ENCODE measurements at regions not wholly inside any gene's neighbourhood (a gene's known extent, or its start where the extent isn't known, plus 50 kb on each side); places are given as distances from the start of the nearest gene placed in this dataset.
A peak's percentile ranks its signal among the peaks of the same experiment; 100 is the strongest.

- TF ChIP-seq ETS1 (IDR thresholded peaks at IDR 0.05) (no peak), EZH2phosphoT487 (IDR thresholded peaks at IDR 0.05; ENCODE audit: unreplicated experiment) (no peak), ZNF331 (CRISPR knock-in tag; IDR thresholded peaks at IDR 0.05; ENCODE audit: low read depth) (no peak), CREB1 (CRISPR knock-in tag; IDR thresholded peaks at IDR 0.05; ENCODE audit: low read depth) (no peak), STAT1 (IDR thresholded peaks at IDR 0.05; ENCODE audit: unreplicated experiment) (no peak), EZH2 (IDR thresholded peaks at IDR 0.05; ENCODE audit: low read depth, unreplicated experiment) (no peak), NANOG (IDR thresholded peaks at IDR 0.05; ENCODE audit: borderline replicate concordance) (no peak), CTCF (conservative IDR thresholded peaks at IDR 0.05; ENCODE audit: low read depth in 2 of 2) (no peak)
Observed at GRCh38 chr5:74536658-74537057, 103.9 kb downstream of the ENC1 start (continued).

- no peaks in the 10 kb centered on the region for H3K79me2 ChIP-seq (replicated peaks; ENCODE audit: insufficient read depth)
- peaks cover 4% of the 10 kb centered on the region; the same call in 1 of the 2 replicates for H3K9me2 ChIP-seq (ENCODE audit: insufficient read depth)
- peak overlapping the region; percentile 44 for H3K4me2 ChIP-seq
- no peak for ATAC-seq
- H3K27me3 ChIP-seq (ENCODE audit: insufficient read depth) = no peaks in the 10 kb centered on the region
- H4K20me1 ChIP-seq (replicated peaks; ENCODE audit: insufficient read depth) = no peaks in the 10 kb centered on the region
- Mint-ChIP-seq H3K4me1 (peaks cover 38% of the 10 kb centered on the region), H3K27me3 (ENCODE audit: insufficient read depth, low read depth, poor library complexity) (peaks cover 2% of the 10 kb centered on the region), H3K36me3 (ENCODE audit: low read depth) (peaks cover 23% of the 10 kb centered on the region), H3K27ac (peak overlapping the region; percentile 29; the same call in 1 of the 2 replicates), H3K9me3 (peaks cover 36% of the 10 kb centered on the region), H3K4me3 (no peak overlapping the region)
- 0 out of 2 replicates have a peak overlapping the region, but pooled peaks have one; percentile 0 for H2AFZ ChIP-seq
- DNase-seq (ENCODE audit: low spot score) = no peak
- H3K4me1 ChIP-seq (ENCODE audit: insufficient read depth) = peaks cover 28% of the 10 kb centered on the region
- H3K36me3 ChIP-seq (ENCODE audit: insufficient read depth) = 0 out of 2 replicates have a peak, but pooled peaks cover 3% of the 10 kb centered on the region
- H3F3A ChIP-seq (replicated peaks; ENCODE audit: low read depth) = no peaks in the 10 kb centered on the region
- peak overlapping the region; percentile 27 for H3K27ac ChIP-seq (ENCODE audit: low read depth)
- no peak overlapping the region for H3K4me3 ChIP-seq
- no peak for TF ChIP-seq NANOG (IDR thresholded peaks at IDR 0.05; ENCODE audit: borderline replicate concordance)
- no peak for TF ChIP-seq ZNF462 (CRISPR knock-in tag; IDR thresholded peaks at IDR 0.05)
- no peak for TF ChIP-seq EZH2 (IDR thresholded peaks at IDR 0.05; ENCODE audit: low read depth, unreplicated experiment)
- no peak for TF ChIP-seq STAT1 (IDR thresholded peaks at IDR 0.05; ENCODE audit: unreplicated experiment)
- TF ChIP-seq ETS1 (IDR thresholded peaks at IDR 0.05) = no peak
- no peak for TF ChIP-seq ZNF331 (CRISPR knock-in tag; IDR thresholded peaks at IDR 0.05; ENCODE audit: low read depth)
- TF ChIP-seq CREB1 (CRISPR knock-in tag; IDR thresholded peaks at IDR 0.05; ENCODE audit: low read depth) = no peak
- TF ChIP-seq ZNF114 (CRISPR knock-in tag; IDR thresholded peaks at IDR 0.05) = no peak
- no peak for TF ChIP-seq POLR2AphosphoS5 (IDR thresholded peaks at IDR 0.05; ENCODE audit: low read depth)
- TF ChIP-seq EZH2phosphoT487 (IDR thresholded peaks at IDR 0.05; ENCODE audit: unreplicated experiment) = no peak
- TF ChIP-seq CTCF (conservative IDR thresholded peaks at IDR 0.05; ENCODE audit: low read depth in 2 of 2) = no peak
Observed at GRCh38 chr5:74535926-74536325, 104.6 kb downstream of the ENC1 start.

Data from GM23338 (cell line).